ENCODE measurements at regions not wholly inside any gene's neighbourhood (a gene's known extent, or its start where the extent isn't known, plus 50 kb on each side); places are given as distances from the start of the nearest gene placed in this dataset.
"Not testable (repeated sequence)": the region's sequence is repeated elsewhere in the genome, so short reads cannot be mapped to it uniquely, and the experiment has no call there.

DNA sequence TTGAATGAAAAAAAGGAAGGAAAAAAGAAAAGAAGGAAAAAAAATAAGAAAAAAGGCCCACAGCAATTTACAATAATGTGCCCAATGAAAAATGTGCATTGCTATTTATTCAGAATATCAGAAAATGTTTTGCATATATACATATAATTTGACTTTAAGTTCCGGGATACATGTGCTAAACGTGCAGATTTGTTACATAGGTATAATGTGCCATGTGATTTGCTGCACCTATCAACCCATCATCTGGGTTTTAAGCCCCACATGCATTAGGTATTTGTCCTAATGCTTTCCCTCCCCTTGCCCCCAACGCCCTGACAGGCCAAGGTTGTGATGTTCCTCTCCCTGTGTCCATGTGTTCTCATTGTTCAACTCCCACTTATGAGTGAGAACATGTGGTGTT lies 738.0 kb upstream of the CDH6 start:
- TF ChIP-seq, protein P1, sequence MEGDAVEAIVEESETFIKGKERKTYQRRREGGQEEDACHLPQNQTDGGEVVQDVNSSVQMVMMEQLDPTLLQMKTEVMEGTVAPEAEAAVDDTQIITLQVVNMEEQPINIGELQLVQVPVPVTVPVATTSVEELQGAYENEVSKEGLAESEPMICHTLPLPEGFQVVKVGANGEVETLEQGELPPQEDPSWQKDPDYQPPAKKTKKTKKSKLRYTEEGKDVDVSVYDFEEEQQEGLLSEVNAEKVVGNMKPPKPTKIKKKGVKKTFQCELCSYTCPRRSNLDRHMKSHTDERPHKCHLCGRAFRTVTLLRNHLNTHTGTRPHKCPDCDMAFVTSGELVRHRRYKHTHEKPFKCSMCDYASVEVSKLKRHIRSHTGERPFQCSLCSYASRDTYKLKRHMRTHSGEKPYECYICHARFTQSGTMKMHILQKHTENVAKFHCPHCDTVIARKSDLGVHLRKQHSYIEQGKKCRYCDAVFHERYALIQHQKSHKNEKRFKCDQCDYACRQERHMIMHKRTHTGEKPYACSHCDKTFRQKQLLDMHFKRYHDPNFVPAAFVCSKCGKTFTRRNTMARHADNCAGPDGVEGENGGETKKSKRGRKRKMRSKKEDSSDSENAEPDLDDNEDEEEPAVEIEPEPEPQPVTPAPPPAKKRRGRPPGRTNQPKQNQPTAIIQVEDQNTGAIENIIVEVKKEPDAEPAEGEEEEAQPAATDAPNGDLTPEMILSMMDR (IDR thresholded peaks at IDR 0.05), result not testable (repeated sequence)
- TF ChIP-seq EP300 (IDR thresholded peaks at IDR 0.05; ENCODE audit: borderline replicate concordance in 1 of 2, low read depth in 1 of 2, low read length in 1 of 2), result not testable (repeated sequence)

Measured in SK-N-SH (cell line).